ENCODE measurements at regions not wholly inside any gene's neighbourhood (a gene's known extent, or its start where the extent isn't known, plus 50 kb on each side); places are given as distances from the start of the nearest gene placed in this dataset.

DNA sequence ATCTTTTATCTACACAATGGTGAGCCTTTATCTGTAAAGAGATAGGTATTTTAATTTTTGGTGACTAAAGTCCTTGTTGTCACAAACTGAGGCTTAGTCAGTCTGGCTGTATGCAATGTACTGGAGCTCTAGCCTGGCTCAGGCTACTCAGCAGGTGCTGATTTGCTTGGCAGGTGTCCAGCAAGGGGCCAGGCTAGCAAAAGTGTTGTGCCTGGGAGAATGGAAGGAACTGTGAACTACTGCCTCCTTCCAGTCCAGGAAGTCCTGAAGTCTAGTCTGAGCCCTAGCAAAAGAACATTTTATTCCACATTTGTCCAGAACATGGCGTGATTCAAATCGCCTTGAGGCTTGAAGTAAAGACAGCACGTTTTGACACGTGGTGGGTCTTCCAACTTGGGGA, 260.5 kb downstream of the CCDC85A start:
- Mint-ChIP-seq H3K27me3 (no peaks in the 10 kb centered on the region), H3K27ac (no peak overlapping the region), H3K4me3 (no peak overlapping the region), H3K4me1 (no peaks in the 10 kb centered on the region), H3K9me3 (peaks cover 10% of the 10 kb centered on the region), H3K36me3 (ENCODE audit: low read depth) (no peaks in the 10 kb centered on the region)
- DNase-seq (no peak), ATAC-seq (no peak)

GRCh38 chr2:56448403-56449001, 264.7 kb downstream of the CCDC85A start:
- no peak overlapping the region for H3K4me3 Mint-ChIP-seq
- no peak overlapping the region for H3K27ac Mint-ChIP-seq
- DNase-seq (no peak), ATAC-seq (no peak)
- no peaks in the 10 kb centered on the region for H3K36me3 Mint-ChIP-seq (ENCODE audit: low read depth)
- peaks cover 10% of the 10 kb centered on the region for H3K9me3 Mint-ChIP-seq
- H3K27me3 Mint-ChIP-seq: no peaks in the 10 kb centered on the region
- H3K4me1 Mint-ChIP-seq: no peaks in the 10 kb centered on the region

DNA sequence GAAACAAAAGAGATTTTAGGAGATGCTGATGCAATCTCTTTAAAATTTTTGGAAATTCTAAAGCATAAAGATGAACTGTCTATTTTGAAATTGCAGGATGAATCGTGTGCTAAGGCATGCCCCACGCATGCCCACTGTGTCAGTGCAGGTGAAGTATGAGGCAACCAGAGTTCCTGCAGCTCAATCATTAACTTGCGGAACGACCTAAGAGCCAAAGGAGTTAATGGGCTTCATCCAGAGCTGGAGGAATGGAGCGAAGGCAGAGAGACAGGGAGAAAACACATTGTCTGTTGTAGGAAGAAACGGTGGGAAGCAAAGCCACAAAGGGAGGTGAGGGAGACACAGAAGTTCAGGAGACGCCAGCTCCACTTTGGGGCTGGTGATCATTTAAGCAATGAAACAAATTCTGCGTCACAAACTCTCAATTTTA, 265.2 kb downstream of the CCDC85A start:
- Mint-ChIP-seq H3K9me3 (peaks cover 10% of the 10 kb centered on the region), H3K27ac (no peak overlapping the region), H3K27me3 (no peaks in the 10 kb centered on the region), H3K4me1 (no peaks in the 10 kb centered on the region), H3K4me3 (no peak overlapping the region), H3K36me3 (ENCODE audit: low read depth) (no peaks in the 10 kb centered on the region)
- ATAC-seq (no peak), DNase-seq (no peak)

DNA sequence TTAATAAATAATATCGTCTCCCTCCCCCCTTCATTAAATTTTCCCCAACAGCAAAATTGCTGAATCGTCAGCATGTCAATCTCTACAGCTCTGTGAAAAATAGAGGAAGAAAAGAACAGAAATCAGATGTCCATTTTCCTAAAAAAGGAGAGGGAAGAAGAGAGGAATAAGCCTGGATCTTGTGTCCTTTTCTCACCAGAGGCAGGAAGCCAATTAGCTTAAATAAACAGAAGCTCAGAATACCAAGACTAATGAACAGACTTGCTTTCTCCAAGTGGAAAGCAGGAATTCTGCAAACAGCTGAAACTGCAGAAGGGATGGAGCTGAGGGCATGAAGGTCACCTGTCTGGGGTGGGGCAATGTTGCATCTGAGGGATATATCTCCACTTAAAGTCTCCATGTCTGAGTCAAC, 265.7 kb downstream of the CCDC85A start:
- DNase-seq (no peak), ATAC-seq (no peak)
- Mint-ChIP-seq H3K9me3 (peaks cover 10% of the 10 kb centered on the region), H3K27ac (no peak overlapping the region), H3K36me3 (ENCODE audit: low read depth) (no peaks in the 10 kb centered on the region), H3K4me3 (no peak overlapping the region), H3K4me1 (no peaks in the 10 kb centered on the region), H3K27me3 (no peaks in the 10 kb centered on the region)

DNA sequence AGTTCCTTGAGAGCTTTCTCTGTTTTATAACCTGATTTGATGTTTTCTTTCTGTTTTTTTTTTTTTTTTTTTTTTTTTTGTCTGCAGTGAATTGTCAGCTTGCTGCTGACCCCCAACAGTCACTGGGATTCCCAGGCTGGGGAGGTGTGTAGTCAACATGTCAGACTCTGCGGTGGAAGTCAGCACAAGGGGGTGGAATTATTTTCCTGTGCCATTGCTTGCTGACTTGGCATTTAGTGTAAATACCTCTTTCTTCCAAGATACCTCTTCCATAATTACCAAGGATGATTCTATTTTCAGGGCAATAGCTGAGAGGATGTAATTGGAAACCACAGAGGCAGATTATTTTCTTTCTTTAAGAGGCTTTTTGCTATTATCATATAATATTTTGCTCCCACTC, 266.3 kb downstream of the CCDC85A start:
- ATAC-seq: no peak
- H3K27ac Mint-ChIP-seq: no peak overlapping the region
- H3K9me3 Mint-ChIP-seq: peaks cover 6% of the 10 kb centered on the region
- no peaks in the 10 kb centered on the region for H3K36me3 Mint-ChIP-seq (ENCODE audit: low read depth)
- H3K27me3 Mint-ChIP-seq: no peaks in the 10 kb centered on the region
- no peak for DNase-seq
- H3K4me1 Mint-ChIP-seq: no peaks in the 10 kb centered on the region
- H3K4me3 Mint-ChIP-seq: no peak overlapping the region

DNA sequence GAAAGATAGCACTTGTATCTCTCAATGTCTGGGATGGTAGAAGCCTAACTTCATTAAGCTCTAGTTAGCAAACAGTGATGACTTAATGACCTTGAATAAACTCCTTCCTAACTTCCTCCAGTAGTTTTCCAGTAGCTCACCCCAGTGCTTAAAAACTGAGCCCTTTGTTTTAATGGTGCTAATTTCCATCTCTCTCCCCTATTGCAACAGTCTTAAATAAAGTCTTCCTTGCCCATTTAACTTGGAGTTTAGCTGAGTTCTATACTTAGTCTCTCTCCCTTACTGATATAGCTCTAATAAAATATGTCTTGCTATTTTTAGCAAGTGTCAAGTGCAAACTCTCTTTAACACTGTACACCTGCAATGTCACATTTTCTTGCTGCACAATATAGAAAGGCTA, 267.0 kb downstream of the CCDC85A start:
- Mint-ChIP-seq H3K4me1 (no peaks in the 10 kb centered on the region), H3K4me3 (no peak overlapping the region), H3K27ac (no peak overlapping the region), H3K9me3 (peaks cover 6% of the 10 kb centered on the region), H3K27me3 (no peaks in the 10 kb centered on the region), H3K36me3 (ENCODE audit: low read depth) (no peaks in the 10 kb centered on the region)
- ATAC-seq: no peak
- DNase-seq: no peak

GRCh38 chr2:56455642-56456041, 271.9 kb downstream of the CCDC85A start:
- Mint-ChIP-seq H3K27ac (no peak overlapping the region), H3K9me3 (peaks cover 9% of the 10 kb centered on the region), H3K4me3 (no peak overlapping the region), H3K36me3 (ENCODE audit: low read depth) (no peaks in the 10 kb centered on the region), H3K27me3 (no peaks in the 10 kb centered on the region), H3K4me1 (no peaks in the 10 kb centered on the region)
- ATAC-seq: no peak
- no peak for DNase-seq

DNA sequence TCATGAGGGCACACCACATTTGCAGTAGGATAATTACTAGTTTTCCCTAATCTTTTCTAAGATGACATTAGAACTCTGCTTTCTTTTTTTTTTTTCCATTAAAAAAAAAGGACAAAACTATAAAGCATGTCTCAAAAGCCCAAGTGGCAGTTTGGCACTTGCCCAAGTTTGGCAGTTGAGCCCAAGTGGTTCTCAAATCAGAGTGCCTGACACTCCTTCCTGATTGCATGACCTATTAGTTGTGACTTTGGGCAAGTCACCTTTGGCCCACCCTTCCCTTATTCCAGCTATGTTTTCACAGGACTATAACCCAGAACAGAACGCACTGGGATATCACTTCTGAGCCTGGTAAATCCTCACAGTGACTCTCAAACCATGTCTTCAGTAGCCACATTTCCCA, 273.0 kb downstream of the CCDC85A start:
- peaks cover 5% of the 10 kb centered on the region for H3K9me3 Mint-ChIP-seq
- ATAC-seq (no peak), DNase-seq (no peak)
- no peaks in the 10 kb centered on the region for H3K4me1 Mint-ChIP-seq
- H3K36me3 Mint-ChIP-seq (ENCODE audit: low read depth): no peaks in the 10 kb centered on the region
- no peak overlapping the region for H3K27ac Mint-ChIP-seq
- no peaks in the 10 kb centered on the region for H3K27me3 Mint-ChIP-seq
- H3K4me3 Mint-ChIP-seq: no peak overlapping the region

- Mint-ChIP-seq H3K4me3 (no peak overlapping the region), H3K4me1 (no peaks in the 10 kb centered on the region), H3K27ac (no peak overlapping the region), H3K36me3 (ENCODE audit: low read depth) (no peaks in the 10 kb centered on the region), H3K9me3 (peaks cover 9% of the 10 kb centered on the region), H3K27me3 (no peaks in the 10 kb centered on the region)
- ATAC-seq (no peak), DNase-seq (no peak)
Observed at GRCh38 chr2:56460508-56460907, 276.7 kb downstream of the CCDC85A start.

- peaks cover 4% of the 10 kb centered on the region for H3K9me3 Mint-ChIP-seq
- H3K27me3 Mint-ChIP-seq: no peaks in the 10 kb centered on the region
- H3K27ac Mint-ChIP-seq: no peak overlapping the region
- no peak for DNase-seq
- no peaks in the 10 kb centered on the region for H3K36me3 Mint-ChIP-seq (ENCODE audit: low read depth)
- H3K4me1 Mint-ChIP-seq: no peaks in the 10 kb centered on the region
- ATAC-seq: no peak
- no peak overlapping the region for H3K4me3 Mint-ChIP-seq
Observed at GRCh38 chr2:56464066-56464465, 280.3 kb downstream of the CCDC85A start.

- no peaks in the 10 kb centered on the region for H3K36me3 Mint-ChIP-seq (ENCODE audit: low read depth)
- no peaks in the 10 kb centered on the region for H3K27me3 Mint-ChIP-seq
- no peak for DNase-seq
- no peak for ATAC-seq
- no peak overlapping the region for H3K27ac Mint-ChIP-seq
- H3K4me3 Mint-ChIP-seq: no peak overlapping the region
- no peaks in the 10 kb centered on the region for H3K4me1 Mint-ChIP-seq
- peaks cover 4% of the 10 kb centered on the region for H3K9me3 Mint-ChIP-seq
Observed at GRCh38 chr2:56464613-56465012, 280.8 kb downstream of the CCDC85A start.

DNA sequence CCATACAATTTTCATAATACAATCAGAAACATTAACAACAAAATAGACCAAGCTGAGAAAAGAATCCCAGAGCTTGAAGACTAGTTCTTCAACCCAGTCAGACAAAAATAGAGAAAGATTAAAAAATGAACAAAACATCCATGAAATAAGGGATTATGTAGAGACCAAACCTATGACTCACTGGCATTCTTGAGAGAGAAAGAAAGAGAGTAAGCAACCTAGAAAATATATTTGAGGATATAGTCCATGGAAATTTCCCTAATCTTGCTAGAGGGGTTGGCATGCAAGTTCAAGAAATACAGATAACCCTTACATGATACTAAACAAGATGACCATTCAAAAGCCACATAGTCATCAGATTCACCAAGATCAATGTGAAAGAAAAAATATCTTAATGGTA, 281.7 kb downstream of the CCDC85A start:
- no peak for ATAC-seq
- DNase-seq: no peak
- H3K27me3 Mint-ChIP-seq: no peaks in the 10 kb centered on the region
- no peak overlapping the region for H3K27ac Mint-ChIP-seq
- no peaks in the 10 kb centered on the region for H3K36me3 Mint-ChIP-seq (ENCODE audit: low read depth)
- no peaks in the 10 kb centered on the region for H3K4me1 Mint-ChIP-seq
- peaks cover 4% of the 10 kb centered on the region for H3K9me3 Mint-ChIP-seq
- H3K4me3 Mint-ChIP-seq: no peak overlapping the region

GRCh38 chr2:56473524-56473923, 289.7 kb downstream of the CCDC85A start:
- H3K4me1 Mint-ChIP-seq: no peaks in the 10 kb centered on the region
- H3K9me3 Mint-ChIP-seq: no peaks in the 10 kb centered on the region
- ATAC-seq: no peak
- no peak overlapping the region for H3K4me3 Mint-ChIP-seq
- no peaks in the 10 kb centered on the region for H3K27me3 Mint-ChIP-seq
- no peak overlapping the region for H3K27ac Mint-ChIP-seq
- no peaks in the 10 kb centered on the region for H3K36me3 Mint-ChIP-seq (ENCODE audit: low read depth)
- no peak for DNase-seq

GRCh38 chr2:56474412-56475158, 290.8 kb downstream of the CCDC85A start:
- no peak overlapping the region for H3K4me3 Mint-ChIP-seq
- no peaks in the 10 kb centered on the region for H3K27me3 Mint-ChIP-seq
- no peaks in the 10 kb centered on the region for H3K9me3 Mint-ChIP-seq
- DNase-seq (no peak), ATAC-seq (no peak)
- H3K36me3 Mint-ChIP-seq (ENCODE audit: low read depth): no peaks in the 10 kb centered on the region
- H3K27ac Mint-ChIP-seq: no peak overlapping the region
- no peaks in the 10 kb centered on the region for H3K4me1 Mint-ChIP-seq

DNA sequence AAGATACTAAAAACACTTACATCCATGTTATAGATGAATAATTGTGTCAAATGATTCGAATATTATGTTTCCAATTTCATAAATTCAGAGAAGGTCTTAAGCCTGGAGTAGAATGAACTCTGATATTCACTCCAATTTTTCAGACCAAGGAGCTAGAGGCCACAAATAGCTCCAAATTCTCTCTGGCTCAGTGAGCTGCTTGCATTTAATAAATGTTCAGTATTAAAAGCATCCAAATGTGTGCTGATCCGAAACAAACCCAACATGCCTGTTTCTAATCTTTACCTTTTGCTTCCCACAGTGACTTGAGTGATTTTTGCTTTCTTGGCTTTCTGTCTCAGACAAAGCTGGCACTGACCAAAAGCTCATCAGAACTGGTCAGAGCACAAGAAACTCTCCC, 291.4 kb downstream of the CCDC85A start:
- Mint-ChIP-seq H3K36me3 (ENCODE audit: low read depth) (no peaks in the 10 kb centered on the region), H3K27me3 (no peaks in the 10 kb centered on the region), H3K4me1 (no peaks in the 10 kb centered on the region), H3K27ac (no peak overlapping the region), H3K9me3 (no peaks in the 10 kb centered on the region), H3K4me3 (no peak overlapping the region)
- no peak for DNase-seq
- no peak for ATAC-seq

All from activated naive CD8-positive, alpha-beta T cell treated with anti-CD3 and anti-CD28 coated beads, Interleukin-2, amount 50 U/mL, for 24 hours (primary cell).